Activated naive CD8-positive, alpha-beta T cell treated with anti-CD3 and anti-CD28 coated beads, Interleukin-2, amount 50 U/mL, for 24 hours (primary cell): ENCODE measurements at regions not wholly inside any gene's neighbourhood (a gene's known extent, or its start where the extent isn't known, plus 50 kb on each side); places are given as distances from the start of the nearest gene placed in this dataset.
"Not testable (repeated sequence)": the region's sequence is repeated elsewhere in the genome, so short reads cannot be mapped to it uniquely, and the experiment has no call there.

Experiments
- ATAC-seq: fragments of 150-1000 bp; cut with Tn5 transposase; one replicate; pipeline ENCODE4 v1.10.0; 2021
- DNase-seq: peaks from one replicate; pipeline ENCODE4 v3.0.0; 2021
- H3K27ac Mint-ChIP-seq: one replicate; pipeline ENCODE4 v1.8.0; 2021; ENCODE audit warnings: mild to moderate bottlenecking, mixed read lengths
- H3K27me3 Mint-ChIP-seq: one replicate; pipeline ENCODE4 v1.8.0; 2021; ENCODE audit warnings: mixed read lengths
- H3K36me3 Mint-ChIP-seq: one replicate; pipeline ENCODE4 v1.8.0; 2021; ENCODE audit warnings: low read depth, mixed read lengths
- H3K4me1 Mint-ChIP-seq: one replicate; pipeline ENCODE4 v1.8.0; 2021; ENCODE audit warnings: mixed read lengths
- H3K4me3 Mint-ChIP-seq: one replicate; pipeline ENCODE4 v1.8.0; 2021; ENCODE audit warnings: mild to moderate bottlenecking, moderate library complexity, mixed read lengths
- H3K9me3 Mint-ChIP-seq: one replicate; pipeline ENCODE4 v1.8.0; 2021; ENCODE audit warnings: mixed read lengths

DNA sequence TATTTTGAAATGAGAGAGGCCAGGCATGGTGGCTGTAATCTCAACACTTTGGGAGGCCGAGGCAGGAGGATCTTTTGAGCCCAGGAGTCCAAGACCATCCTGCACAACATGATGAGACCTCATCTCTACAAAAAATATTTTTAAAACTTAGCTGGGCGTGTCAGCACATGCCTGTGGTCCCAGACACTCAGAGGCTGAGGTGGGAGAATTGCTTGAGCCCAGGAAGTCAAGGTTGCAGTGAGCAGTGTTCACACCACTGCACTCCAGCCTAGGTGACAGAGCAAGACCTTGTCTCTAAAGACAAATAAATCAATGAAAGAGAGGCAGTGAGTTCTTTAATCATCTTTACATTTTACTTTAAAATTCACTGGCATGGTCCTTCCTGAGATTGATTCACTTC, 124.5 kb downstream of the DUSP6 start:
- DNase-seq (no peak), ATAC-seq (no peak)
- no peaks in the 10 kb centered on the region for H3K9me3 Mint-ChIP-seq
- H3K36me3 Mint-ChIP-seq = peaks cover 2% of the 10 kb centered on the region
- no peak overlapping the region for H3K27ac Mint-ChIP-seq
- peaks cover 64% of the 10 kb centered on the region for H3K4me1 Mint-ChIP-seq
- no peaks in the 10 kb centered on the region for H3K27me3 Mint-ChIP-seq
- H3K4me3 Mint-ChIP-seq = no peak overlapping the region

- ATAC-seq (peak; percentile 71), DNase-seq (peak; percentile 18)
- H3K4me1 Mint-ChIP-seq = peaks cover 54% of the 10 kb centered on the region
- peak overlapping the region; percentile 58 for H3K4me3 Mint-ChIP-seq
- H3K27ac Mint-ChIP-seq = peak overlapping the region; percentile 97
- H3K9me3 Mint-ChIP-seq = peaks cover 4% of the 10 kb centered on the region
- peaks cover 7% of the 10 kb centered on the region for H3K36me3 Mint-ChIP-seq
- no peaks in the 10 kb centered on the region for H3K27me3 Mint-ChIP-seq
Observed at GRCh38 chr12:89225808-89226411, 126.4 kb downstream of the DUSP6 start.

DNA sequence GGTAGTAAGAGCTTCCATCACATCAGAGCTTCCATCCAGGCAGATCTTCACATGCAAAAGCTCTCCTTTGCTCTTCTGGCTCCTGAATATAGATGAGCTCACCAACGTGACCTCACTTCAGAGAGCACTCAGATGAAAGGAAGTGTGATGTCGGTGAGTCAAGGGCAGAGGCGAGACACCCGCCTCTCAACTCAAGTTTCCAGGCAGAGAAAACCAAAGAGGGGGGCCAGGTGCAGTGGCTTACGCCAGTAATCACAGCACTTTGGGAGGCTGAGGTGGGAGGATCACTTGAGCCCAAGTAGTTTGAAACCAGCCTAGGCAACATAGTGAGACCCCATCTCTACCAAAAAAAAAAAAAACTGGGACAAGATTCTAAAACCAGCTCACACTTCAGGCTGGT, 126.9 kb downstream of the DUSP6 start:
- peaks cover 51% of the 10 kb centered on the region for H3K4me1 Mint-ChIP-seq
- peaks cover 4% of the 10 kb centered on the region for H3K9me3 Mint-ChIP-seq
- peak; percentile 98 for ATAC-seq
- H3K4me3 Mint-ChIP-seq = peak overlapping the region; percentile 58
- H3K27me3 Mint-ChIP-seq = no peaks in the 10 kb centered on the region
- peak overlapping the region; percentile 97 for H3K27ac Mint-ChIP-seq
- H3K36me3 Mint-ChIP-seq = peaks cover 9% of the 10 kb centered on the region
- DNase-seq = peak; percentile 69

DNA sequence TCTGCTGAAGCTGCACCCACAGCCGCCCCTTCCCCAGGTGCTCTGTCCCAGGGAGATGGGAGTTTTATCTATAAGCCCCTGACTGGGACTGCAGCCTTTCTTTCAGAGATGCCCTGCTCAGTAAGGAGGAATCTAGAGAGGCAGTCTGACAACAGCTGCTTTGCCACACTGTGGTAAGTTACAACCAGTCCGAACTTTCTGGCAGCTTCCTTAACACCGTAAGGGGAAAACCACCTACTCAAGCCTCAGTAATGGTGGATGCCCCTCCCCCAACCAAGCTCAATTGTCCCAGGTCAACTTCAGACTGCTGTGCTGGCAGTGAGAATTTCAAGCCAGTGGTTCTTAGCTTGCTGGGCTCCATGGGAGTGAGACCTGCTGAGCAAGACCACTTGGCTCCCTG, 129.7 kb downstream of the DUSP6 start:
- not testable (repeated sequence) for H3K27me3 Mint-ChIP-seq, DNase-seq, H3K9me3 Mint-ChIP-seq, H3K4me3 Mint-ChIP-seq, ATAC-seq, H3K27ac Mint-ChIP-seq, H3K36me3 Mint-ChIP-seq
- H3K4me1 Mint-ChIP-seq = peaks cover 44% of the 10 kb centered on the region

- Mint-ChIP-seq H3K27me3 (no peaks in the 10 kb centered on the region), H3K36me3 (peaks cover 7% of the 10 kb centered on the region), H3K4me3 (no peak overlapping the region), H3K27ac (no peak overlapping the region), H3K4me1 (peaks cover 2% of the 10 kb centered on the region), H3K9me3 (peaks cover 4% of the 10 kb centered on the region)
- no peak for DNase-seq
- ATAC-seq = no peak
Observed at GRCh38 chr12:89217472-89217871, 134.8 kb downstream of the DUSP6 start.

- ATAC-seq (no peak), DNase-seq (no peak)
- peaks cover 10% of the 10 kb centered on the region for H3K4me1 Mint-ChIP-seq
- peaks cover 3% of the 10 kb centered on the region for H3K36me3 Mint-ChIP-seq
- H3K27me3 Mint-ChIP-seq = no peaks in the 10 kb centered on the region
- no peak overlapping the region for H3K27ac Mint-ChIP-seq
- H3K4me3 Mint-ChIP-seq = no peak overlapping the region
- H3K9me3 Mint-ChIP-seq = peaks cover under 1% of the 10 kb centered on the region
Observed at GRCh38 chr12:89216211-89216952, 135.9 kb downstream of the DUSP6 start.

GRCh38 chr12:89215196-89215595, 137.1 kb downstream of the DUSP6 start:
- Mint-ChIP-seq H3K27me3 (no peaks in the 10 kb centered on the region), H3K4me1 (peaks cover 10% of the 10 kb centered on the region), H3K36me3 (no peaks in the 10 kb centered on the region), H3K9me3 (no peaks in the 10 kb centered on the region), H3K4me3 (no peak overlapping the region), H3K27ac (no peak overlapping the region)
- no peak for DNase-seq
- ATAC-seq = no peak

DNA sequence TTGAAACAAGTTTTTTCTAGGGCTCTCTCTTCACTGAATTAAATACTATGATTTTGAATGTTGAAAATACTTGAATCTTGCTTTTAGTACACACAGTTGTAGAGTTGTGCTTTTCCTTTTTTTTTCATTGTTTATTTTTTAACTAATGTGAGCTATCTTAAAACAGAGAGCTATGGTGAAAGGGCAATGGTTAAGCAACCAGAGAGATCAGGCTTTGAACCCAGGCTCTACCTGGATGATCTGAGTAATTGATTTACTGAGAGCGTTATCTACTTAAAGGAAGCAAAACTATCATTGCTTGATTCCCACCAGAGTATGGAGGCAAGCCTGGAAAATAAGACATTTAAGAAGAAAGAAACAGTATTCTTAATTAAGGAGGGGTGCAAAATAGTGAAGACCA, 138.6 kb downstream of the DUSP6 start:
- Mint-ChIP-seq H3K27me3 (no peaks in the 10 kb centered on the region), H3K27ac (no peak overlapping the region)
- ATAC-seq = no peak

DNA sequence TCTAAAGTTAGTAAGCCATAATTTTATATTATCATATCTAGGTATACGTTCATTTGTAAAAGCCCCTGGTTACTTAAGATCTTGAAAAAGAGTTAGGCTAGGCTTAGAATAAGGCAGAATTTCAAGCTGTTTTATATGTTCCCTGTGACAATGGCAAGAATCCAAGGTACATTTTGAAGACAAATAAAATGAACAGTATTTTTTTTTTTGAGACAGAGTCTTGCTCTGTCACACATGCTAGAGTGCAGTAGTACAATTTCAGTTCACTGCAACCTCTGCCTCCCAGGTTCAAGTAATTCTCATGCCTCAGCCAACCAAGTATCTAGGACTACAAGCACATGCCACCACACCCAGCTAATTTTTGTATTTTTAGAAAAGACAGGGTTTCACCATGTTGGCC, 139.2 kb downstream of the DUSP6 start:
- DNase-seq (no peak), ATAC-seq (no peak)
- no peak overlapping the region for H3K4me3 Mint-ChIP-seq
- H3K27me3 Mint-ChIP-seq = no peaks in the 10 kb centered on the region
- H3K9me3 Mint-ChIP-seq = no peaks in the 10 kb centered on the region
- peaks cover 10% of the 10 kb centered on the region for H3K4me1 Mint-ChIP-seq
- H3K27ac Mint-ChIP-seq = no peak overlapping the region
- no peaks in the 10 kb centered on the region for H3K36me3 Mint-ChIP-seq

More for the DNA sequence above, 138.6 kb downstream of the DUSP6 start:
- no peak overlapping the region for H3K4me3 Mint-ChIP-seq
- no peak for DNase-seq
- no peaks in the 10 kb centered on the region for H3K9me3 Mint-ChIP-seq
- peaks cover 10% of the 10 kb centered on the region for H3K4me1 Mint-ChIP-seq
- no peaks in the 10 kb centered on the region for H3K36me3 Mint-ChIP-seq

GRCh38 chr12:89212339-89212771, 139.9 kb downstream of the DUSP6 start:
- peaks cover 10% of the 10 kb centered on the region for H3K4me1 Mint-ChIP-seq
- DNase-seq (no peak), ATAC-seq (no peak)
- no peak overlapping the region for H3K4me3 Mint-ChIP-seq
- H3K27me3 Mint-ChIP-seq = no peaks in the 10 kb centered on the region
- H3K9me3 Mint-ChIP-seq = no peaks in the 10 kb centered on the region
- H3K27ac Mint-ChIP-seq = no peak overlapping the region
- H3K36me3 Mint-ChIP-seq = no peaks in the 10 kb centered on the region

DNA sequence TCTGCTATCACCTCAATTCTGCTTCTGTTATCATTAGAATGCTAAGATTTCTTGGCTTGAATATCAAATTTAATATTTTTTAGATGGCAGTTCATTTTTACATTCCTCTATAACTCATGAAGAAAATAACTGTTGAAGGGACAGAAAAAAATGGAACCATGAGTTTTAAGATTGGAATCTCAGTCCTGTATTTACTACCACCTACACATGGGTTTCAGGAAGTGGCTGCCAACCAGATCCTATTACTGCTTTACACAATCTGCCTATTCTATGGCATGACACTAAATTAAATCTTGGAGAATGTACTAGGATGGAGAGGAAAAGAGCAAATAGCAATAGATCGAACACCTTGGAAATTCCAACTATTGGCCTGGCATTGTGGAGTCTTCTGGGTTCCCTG, 140.8 kb downstream of the DUSP6 start:
- DNase-seq (no peak), ATAC-seq (no peak)
- no peaks in the 10 kb centered on the region for H3K36me3 Mint-ChIP-seq
- H3K4me1 Mint-ChIP-seq = peaks cover 11% of the 10 kb centered on the region
- no peak overlapping the region for H3K4me3 Mint-ChIP-seq
- no peaks in the 10 kb centered on the region for H3K9me3 Mint-ChIP-seq
- H3K27ac Mint-ChIP-seq = no peak overlapping the region
- H3K27me3 Mint-ChIP-seq = no peaks in the 10 kb centered on the region

GRCh38 chr12:89210277-89210676, 142.0 kb downstream of the DUSP6 start:
- ATAC-seq = no peak
- Mint-ChIP-seq H3K27me3 (no peaks in the 10 kb centered on the region), H3K27ac (no peak overlapping the region), H3K4me1 (peaks cover 14% of the 10 kb centered on the region), H3K4me3 (no peak overlapping the region), H3K9me3 (no peaks in the 10 kb centered on the region), H3K36me3 (no peaks in the 10 kb centered on the region)
- no peak for DNase-seq

DNA sequence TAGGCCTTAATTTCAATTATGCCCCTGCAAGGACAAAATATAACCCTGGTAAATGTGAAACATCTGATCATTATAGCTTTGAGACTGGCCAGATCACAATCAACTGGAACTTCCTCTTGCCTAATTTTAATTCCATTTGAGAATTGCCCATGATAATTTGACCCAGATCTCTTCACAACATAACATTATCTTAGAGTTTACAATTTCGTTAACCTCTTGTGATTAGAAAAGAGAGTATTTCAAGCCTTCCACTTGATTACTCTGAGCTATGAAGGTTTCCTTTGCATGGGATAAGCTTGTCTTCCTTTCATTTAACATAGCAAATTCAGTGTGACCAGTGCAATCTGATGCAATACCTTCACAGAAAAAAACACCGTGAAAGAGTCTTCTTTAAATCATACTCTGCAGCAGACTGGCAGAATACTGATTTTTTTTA, 143.6 kb downstream of the DUSP6 start:
- Mint-ChIP-seq H3K36me3 (no peaks in the 10 kb centered on the region), H3K27ac (no peak overlapping the region), H3K27me3 (no peaks in the 10 kb centered on the region), H3K9me3 (no peaks in the 10 kb centered on the region), H3K4me1 (peaks cover 12% of the 10 kb centered on the region), H3K4me3 (no peak overlapping the region)
- no peak for DNase-seq
- no peak for ATAC-seq

GRCh38 chr12:89206390-89206789, 145.9 kb downstream of the DUSP6 start:
- DNase-seq (no peak), ATAC-seq (no peak)
- H3K27me3 Mint-ChIP-seq = no peaks in the 10 kb centered on the region
- no peak overlapping the region for H3K4me3 Mint-ChIP-seq
- H3K36me3 Mint-ChIP-seq = no peaks in the 10 kb centered on the region
- peaks cover 7% of the 10 kb centered on the region for H3K4me1 Mint-ChIP-seq
- no peak overlapping the region for H3K27ac Mint-ChIP-seq
- no peaks in the 10 kb centered on the region for H3K9me3 Mint-ChIP-seq

DNA sequence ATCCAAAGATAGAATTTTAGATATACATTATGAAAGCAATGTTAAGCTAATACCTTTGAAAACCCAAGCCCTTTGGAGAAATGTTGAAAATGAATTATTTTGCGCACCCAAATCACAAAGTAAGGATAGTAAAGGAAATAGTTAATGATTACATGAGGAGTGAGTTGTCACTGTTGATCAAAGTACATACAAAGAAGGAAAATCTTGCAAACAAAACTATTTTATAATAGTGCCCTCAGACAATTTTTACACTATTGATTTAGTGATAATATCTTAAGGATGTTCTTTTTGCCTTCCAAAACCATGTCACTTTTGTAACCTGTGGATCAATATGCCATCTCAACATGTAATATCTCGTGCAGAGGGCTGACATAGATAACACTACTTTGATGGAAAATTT, 146.8 kb downstream of the DUSP6 start:
- Mint-ChIP-seq H3K9me3 (no peaks in the 10 kb centered on the region), H3K27ac (no peak overlapping the region), H3K4me1 (peaks cover 7% of the 10 kb centered on the region), H3K4me3 (no peak overlapping the region), H3K36me3 (no peaks in the 10 kb centered on the region), H3K27me3 (no peaks in the 10 kb centered on the region)
- ATAC-seq = no peak
- DNase-seq = no peak
